Stimulated activated CD8-positive, alpha-beta memory T cell treated with anti-CD3 and anti-CD28 coated beads, Interleukin-4, amount 100 ng/mL, for 48 hours (primary cell): ENCODE measurements at regions not wholly inside any gene's neighbourhood (a gene's known extent, or its start where the extent isn't known, plus 50 kb on each side); places are given as distances from the start of the nearest gene placed in this dataset.
"Not testable (repeated sequence)": the region's sequence is repeated elsewhere in the genome, so short reads cannot be mapped to it uniquely, and the experiment has no call there.

Source experiments
- DNase-seq: peaks from one replicate; pipeline ENCODE4 v3.0.0-alpha.2; 2020

DNA sequence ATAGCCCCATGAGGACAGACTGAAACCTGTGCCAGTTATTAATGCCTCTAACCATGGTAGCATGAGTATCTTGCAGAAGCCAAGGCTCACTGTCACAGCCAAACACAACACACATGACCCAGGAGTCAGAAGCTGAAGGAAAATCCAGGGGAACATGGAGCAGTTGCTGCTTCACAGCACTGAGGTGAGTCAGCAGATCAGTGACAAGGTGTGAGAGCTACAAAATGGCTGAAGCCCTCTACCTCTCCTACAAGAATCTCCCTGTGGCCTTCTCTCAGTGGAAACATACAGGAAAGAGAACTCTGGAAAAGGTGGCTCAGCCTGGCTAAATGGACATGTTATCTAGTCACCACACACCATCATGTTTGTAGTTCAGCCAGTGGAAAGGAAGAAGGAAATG is 93.5 kb downstream of the NAB1 start:
- no peak for DNase-seq

DNA sequence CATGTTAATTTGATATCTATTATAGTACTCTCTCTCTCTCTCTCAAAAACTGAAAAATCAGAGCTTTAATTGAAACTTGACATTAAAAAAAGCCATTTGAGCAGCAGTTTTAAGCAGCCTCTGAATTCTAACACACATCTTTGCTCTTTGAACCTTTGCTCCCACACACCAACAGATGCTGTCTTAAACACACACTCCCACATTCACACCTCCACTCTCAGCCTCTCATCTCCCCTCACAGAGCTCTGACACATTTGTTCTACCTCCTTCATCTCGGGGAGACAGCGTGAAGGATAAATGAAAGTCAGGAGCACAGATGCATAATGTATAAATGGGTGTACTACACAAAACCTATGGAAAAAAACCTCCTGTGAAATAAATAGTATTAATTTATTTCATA is 95.2 kb downstream of the NAB1 start:
- DNase-seq, result no peak

DNA sequence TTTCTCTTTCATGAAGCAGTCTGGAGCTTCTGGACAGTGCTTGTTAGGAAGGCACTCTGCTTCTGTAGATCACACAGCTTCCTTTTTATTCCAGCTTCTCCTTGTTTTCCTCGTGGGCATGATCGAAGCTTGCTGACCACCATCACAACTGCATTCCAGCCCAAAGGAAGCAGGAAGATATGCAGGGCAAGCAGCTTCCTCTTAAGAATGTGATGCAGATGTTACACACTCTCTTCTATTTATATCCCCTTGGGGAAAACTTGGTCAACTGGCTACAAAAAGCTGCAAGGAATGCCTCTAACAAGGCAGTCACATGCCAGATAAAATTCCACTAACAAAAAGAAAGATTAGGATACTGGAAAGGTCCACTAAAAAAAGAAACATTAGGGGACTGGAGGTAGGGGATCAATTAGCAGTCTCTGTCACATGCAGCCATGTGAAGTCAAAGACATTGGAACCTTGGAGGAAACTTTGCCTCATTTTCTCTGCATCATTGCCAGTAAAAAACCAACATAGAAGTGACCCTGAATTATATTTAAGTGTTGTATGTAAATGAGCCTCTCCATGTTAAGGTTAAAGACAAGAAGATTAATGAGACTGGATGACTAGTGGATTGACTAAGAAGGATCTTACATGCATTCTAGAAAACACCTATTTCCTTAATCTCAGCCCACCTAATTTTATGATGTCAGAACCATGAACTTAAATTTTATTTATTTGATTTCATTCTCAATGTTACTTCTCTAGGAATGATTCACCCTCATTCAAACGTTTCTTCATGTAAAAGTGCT is 98.3 kb downstream of the NAB1 start:
- DNase-seq, result no peak

DNA sequence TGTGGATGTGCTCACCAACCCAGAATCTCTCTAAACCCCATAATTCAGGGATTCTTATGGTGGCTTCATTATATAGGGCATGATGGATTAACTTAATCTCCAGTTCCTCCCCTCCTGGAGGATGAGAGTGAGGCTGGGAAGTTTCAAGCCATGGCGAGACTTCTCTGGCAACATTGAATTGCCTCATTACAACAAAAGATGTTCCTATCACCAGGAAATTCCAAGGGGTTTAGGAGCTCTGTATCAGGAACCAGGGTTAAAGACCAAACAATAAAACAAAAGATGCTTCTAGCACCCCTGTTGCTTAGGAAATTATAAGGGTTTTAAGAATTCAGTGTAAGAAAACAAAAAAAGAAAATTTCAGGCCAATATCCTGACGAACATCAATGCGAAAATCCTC is 100.1 kb downstream of the NAB1 start:
- no peak for DNase-seq

DNA sequence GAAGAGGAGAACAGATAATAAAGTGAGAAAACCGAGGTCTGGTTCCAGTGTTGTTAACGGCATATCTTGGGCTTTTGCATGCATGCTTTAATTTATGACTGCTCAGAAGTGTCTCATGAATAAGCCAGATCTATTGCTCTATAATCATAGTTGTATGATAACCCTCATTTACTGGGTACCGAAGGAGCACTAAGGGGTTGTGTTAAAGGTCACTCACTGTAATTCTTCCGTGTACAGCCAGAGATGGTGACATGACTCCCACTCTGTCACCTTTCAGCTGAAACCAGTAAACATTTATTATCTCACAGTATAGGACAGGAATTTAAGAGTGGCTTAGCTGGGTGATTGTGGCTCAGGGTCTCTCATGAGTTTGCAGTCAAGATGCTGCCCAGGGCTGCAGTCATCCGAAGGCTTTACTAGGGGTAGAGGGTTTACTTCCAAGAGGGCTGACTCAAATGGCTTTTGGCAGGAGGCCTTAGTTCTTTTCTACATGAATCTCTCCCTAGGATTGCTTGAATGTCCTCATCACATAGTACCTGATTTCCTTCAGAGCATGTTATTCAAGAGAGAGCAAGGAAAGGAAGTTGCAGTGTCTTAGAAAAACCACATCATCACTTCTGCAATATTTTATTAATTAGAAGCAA is 107.0 kb downstream of the NAB1 start:
- no peak for DNase-seq

DNA sequence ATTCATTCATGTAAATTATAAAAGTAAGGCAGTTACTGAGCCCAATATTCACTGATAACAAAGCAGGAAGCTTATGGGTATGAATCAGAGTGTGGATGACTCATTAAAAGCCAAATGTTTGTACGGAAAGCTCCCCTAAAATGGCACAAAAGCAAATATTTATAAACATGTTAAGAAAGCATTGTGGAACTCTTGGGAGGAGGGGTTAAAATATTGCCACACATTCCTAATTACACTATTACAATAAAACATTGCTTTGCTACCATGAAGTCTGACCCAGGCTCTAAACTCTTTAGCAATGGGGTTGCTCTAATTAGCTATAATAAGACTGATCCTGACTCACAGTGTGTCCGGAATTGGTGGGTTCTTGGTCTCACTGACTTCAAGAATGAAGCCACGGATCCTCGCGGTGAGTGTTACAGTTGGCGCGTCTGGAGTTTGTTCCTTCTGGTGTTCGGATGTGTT is 110.9 kb downstream of the NAB1 start:
- no peak for DNase-seq

DNA sequence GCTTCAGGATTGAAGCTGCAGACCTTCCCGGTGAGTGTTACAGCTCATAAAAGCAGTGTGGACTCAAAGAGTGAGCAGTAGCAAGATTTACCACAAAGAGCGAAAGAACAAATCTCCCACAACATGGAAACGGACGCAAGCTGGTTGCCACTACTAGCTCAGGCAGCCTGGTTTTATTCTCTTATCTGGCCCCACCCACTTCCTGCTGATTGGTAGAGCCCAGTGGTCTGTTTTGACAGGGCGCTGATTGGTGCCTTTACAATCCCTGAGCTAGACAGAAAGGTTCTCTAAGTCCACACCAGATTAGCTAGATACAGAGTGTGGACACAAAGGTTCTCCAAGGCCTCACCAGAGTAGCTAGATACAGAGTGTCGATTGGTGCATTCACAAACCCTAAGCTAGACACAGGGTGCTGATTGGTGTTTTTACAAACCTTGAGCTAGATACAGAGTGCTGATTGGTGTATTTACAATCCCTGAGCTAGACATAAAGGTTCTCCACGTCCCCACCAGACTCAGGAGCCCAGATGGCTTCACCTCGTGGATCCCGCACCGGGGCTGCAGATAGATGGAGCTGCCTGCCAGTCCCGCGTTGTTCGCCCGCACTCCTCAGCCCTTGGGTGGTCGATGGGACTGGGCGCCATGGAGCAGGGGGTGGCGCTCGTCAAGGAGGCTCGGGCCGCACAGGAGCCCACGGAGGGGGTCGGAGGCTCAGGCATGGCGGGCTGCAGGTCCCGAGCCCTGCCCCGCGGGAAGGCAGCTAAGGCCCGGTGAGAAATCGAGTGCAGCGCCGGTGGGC is 111.7 kb downstream of the NAB1 start:
- not testable (repeated sequence) for DNase-seq

DNA sequence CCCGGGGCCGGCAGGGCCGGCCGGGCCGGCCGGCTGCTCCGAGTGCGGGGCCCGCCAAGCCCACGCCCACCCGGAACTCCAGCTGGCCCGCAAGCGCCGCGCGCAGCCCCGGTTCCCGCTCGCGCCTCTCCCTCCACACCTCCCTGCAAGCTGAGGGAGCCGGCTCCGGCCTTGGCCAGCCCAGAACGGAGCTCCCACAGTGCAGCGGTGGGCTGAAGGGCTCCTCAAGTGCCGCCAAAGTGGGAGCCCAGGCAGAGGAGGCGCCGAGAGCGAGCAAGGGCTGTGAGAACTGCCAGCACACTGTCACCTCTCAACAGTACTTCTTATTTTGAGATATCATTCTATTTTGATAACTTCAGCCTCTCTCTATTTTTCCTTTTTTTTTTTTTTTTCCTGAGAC is 112.3 kb downstream of the NAB1 start:
- not testable (repeated sequence) for DNase-seq

DNA sequence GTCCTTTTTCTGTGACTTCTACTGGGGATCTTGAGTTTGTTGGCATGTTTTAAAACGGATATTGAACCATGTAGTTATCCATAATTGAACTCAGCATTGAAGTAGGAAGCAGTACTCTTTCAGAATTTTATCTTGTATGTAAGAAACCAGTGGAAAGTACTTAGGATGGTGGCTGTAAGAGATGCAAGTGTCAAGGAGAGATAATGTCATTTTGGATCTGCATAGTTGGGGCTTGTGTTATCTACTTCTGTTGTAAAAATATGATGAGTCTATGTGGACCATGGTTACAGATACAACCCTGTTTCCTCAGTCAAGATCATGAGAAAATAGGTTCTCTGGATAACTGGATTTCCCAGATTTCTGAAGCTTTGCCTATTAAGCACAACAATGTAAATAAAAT is 113.7 kb downstream of the NAB1 start:
- no peak for DNase-seq

DNA sequence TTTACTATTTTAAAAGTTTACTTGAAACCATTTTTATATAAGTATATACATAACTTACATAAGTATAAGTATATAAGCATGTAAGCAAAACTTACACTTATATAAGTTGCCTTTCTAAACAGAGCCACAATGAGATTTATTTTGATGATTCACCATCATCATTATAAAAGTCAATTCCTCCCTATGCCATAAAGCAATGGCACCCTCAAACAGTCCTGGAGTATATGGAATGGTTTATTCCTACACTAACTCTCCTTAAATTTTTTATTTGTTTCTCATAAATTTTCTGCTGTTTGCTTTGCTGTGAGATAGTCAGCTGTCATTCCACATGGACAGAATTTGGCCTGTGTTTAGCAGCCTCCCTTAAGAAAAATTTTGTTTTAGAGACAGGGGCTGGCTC is 114.2 kb downstream of the NAB1 start:
- no peak for DNase-seq

DNA sequence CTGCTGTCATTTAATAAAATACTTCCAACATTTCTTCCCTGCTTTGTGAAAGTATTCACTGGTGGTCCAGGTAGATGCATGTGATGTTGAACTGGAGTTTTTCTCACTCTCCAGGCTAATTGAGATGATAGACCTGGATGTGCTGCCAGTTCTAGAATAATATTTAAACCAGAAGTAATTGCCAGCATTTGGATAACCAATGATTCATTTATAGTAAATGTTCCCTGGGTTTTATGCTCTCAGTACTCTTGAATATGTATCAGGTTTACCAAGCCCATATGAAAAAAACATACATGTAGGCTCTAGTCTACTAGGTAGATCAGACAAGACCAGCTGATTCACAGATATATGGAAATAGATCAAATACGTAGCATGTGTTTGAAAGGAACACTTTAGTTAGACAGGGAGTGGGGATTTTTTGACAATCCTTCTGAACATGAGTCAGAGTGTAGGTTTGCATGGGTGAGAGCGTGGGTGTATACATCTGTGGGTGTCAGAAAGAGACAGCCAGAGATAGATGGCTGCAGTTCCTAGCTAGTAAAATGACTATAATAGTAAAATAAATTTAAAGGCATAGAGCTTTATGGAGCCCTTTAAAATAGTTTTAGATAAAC is 115.1 kb downstream of the NAB1 start:
- DNase-seq, result no peak

DNA sequence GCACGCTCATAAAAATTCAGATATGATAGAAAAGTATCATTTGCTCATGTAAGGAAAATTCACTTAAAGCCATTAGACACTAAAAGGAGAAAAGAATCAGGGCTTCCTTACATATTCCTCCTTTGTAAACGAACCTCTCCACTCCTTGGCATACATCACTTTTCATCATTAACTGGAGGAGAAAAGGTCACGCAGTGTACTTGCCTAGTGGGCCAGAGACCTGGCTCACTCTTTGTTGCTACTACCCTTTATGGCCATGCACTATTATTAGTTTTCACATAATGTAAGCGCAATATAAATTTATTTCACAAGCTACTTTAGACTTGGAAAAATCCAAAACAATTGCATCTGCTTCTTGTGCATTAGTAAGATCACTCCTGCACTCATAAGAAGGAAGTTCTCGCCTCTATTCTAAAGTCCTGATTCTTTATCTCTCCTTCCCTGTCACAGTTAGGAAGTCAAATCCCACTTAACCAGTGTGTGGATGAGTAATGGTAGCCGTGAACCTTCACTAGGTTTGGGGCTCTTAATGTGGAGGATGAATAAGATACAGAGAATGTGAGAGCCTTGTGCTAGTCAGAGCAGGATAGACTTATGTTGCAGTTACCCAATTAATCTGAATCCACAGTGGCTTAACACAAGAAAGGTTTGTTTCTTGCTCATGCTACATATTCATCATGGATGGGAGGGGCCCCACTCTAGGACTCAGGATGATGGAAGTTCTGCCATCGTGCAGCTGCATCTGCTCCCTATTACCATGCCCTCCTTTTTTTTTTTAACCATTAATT is 115.0 kb upstream of the GLS start:
- no peak for DNase-seq

DNA sequence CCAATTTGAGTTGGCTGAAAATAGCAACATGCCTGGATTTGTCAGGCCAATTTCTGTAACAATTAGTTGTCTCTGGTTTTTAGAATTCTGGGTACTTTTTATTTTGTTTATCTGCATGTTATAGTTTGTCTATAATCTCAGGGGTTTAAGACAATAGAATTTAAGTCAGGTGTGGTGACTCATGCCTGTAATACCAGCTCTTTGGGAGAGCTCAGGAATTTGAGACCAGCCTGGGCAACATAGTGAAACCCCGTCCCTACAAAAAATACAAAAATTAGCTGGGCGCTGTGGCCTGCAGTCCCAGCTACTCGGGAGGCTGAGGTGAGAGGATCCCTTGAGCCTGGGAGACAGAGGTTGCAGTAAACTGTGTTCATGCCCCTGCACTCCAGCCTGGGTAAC is 114.4 kb upstream of the GLS start:
- DNase-seq, result no peak

DNA sequence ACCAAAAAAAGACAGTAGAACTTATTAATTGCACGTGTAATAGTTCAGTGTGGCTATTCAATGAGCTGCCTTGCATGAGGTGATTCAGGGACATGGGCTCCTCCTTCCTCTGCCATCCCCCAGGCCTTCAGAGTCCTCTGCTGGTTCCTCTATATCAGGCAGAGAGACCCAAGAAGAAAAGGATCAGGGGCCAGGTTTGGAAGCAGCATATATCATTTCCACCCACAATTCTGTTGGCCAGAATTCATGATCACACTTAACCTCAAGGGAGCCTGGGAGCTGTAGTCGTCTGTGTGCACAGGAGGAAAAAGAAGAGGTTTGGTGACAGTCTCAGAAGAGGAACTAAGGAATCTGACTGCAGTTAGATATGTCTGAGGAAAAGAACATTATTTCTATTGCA is 114.0 kb upstream of the GLS start:
- DNase-seq, result no peak

DNA sequence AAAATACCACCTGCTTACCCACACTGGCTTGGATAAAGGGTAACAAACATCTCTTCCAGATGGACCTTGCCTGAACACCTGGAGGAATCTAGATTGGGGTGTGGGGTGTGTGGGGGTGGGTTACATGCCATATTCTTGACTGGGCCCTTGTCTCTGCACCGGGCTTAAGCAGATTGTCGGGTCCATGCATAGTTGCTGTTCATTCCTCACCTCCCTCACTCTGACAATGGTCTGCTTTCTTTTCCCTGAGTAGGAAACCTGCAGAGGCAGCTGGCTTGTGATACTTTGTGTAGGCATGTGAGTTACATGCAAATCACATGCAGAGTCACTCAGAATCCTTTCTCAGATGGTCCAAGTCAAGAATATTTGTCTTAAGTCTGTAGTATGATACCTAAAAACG is 112.8 kb upstream of the GLS start:
- no peak for DNase-seq

DNA sequence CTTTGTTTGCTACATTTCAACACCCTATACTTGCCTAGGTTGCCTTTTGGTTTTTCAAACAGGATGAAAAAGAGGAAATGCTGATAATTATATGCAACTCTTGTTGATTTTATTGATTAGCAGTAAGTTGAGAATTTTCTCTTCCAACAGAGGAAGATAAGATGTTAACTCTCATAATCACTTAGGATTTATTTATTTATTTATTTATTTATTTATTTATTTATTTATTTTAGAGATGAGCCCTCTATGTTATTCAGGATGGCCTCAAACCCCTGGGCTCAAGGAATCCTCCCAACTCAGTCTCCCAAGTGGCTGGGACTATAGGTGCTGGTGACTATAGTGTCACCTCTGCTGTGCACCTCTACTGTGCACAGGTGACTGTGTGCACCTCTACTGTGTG is 111.4 kb upstream of the GLS start:
- DNase-seq, result no peak

DNA sequence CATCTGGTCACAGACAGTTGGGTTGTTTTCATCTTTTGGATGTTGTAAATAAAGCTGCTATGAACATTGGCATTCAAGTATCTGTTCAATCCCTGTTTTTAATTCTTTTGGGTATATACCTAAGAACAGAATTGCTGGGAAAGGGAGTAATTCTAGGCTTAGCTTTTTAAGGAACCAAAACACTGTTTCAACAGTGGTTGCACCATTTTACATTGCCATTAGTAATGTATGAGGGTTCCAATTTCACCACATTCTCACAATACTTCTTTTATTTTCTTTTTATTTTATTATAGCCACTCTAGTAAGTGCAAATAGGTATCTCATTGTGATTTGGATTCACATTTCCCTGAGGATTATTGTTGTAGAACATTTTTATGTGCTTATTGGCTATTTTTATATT is 108.9 kb upstream of the GLS start:
- no peak for DNase-seq

DNA sequence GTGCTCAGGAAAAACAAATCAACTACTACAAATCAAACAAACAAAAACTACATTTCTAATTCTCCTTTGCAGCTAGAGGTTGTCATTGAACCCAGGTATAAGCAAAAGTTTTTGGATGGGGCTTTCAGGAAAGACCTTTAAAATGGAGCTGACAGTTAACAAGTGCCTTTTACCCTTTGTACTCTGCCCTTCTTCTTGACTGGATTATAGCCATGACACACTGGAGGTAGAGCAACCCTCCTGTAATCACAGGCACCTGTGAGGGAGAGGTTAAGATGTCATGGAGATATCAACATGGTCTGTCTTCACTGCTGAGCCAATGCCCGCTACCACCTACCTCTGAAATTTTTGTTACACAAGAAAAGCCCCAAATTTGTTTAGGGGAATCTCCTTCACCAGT is 100.0 kb upstream of the GLS start:
- no peak for DNase-seq

DNA sequence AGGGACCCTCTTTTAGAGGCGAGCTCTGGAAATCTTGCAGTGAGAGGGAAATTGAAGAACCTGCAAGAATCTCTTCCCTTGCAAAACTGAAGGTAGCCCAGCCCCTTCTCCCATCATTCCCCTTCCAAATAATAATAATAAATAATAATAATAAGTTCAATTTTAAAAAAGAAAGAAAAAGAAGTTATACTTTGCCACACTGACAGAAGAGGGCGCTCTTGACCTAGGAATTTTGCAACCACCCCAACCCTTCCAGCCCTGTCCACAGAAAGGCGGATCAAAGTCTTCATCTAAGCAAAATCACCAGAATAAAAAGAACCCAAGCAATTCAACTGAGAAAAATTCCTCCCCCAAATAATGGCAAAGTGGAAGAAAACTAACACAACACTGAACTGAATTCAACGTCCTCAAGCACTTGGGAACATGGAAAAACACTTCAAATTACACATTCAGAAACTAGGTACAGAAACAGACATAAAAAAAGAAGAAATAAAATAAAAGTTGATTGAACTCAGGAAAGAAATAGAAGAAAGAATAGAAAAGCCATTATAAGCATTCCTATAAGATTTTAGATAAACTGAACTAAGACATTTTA is 98.9 kb upstream of the GLS start:
- peak; percentile 68 for DNase-seq

DNA sequence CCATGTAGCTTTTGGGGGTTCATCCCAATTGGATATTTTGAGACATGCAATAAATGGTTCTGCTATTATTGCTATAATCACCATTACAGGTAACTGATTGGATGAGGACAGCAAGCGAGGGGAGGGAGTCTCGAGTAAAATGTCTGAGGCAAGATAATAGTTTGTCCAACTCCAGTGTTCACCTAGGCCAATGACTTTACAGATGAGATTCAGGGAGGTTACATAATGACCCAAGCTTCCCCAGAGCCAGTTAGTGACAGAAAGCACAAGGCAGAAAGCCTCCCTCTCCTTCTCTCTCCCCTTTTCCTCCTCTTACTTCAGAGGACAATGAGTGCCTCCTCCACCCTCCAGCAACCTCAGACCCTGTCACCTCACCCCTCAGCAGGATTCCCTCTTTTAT is 98.4 kb upstream of the GLS start:
- DNase-seq, result no peak

DNA sequence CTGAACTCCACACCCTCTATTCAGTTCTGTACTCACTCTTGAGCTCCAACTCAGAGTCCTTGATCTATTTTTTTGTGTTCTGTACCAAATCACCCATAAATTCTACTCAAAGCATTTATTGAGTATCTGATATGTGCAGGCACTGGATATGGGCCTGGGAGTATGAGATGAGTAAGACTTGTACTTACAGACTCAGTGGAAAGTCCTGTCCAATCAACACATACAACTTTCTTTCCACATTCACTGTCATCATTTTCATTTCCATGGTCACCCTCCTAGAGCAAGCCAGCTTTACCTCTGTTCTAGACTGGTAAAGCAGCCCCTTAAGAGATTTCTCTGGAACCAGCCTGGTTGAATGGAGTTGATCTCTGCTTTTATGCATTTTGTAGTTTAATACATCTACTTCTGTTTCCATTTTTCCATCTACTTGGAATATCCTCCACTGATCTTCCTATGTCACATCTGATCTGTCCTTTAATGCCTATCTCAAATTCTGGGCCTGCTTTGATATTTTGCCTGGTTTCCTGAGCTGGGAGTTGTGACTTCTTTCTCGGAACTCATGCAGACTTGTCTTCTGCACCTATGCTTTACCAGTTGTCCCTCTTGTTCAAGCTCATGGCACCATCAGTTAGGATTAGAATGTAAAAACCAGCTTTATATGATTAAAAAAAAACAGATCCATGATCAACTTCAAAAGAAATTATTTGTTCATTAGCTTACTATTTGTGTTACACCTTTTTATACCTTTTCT is 96.9 kb upstream of the GLS start:
- no peak for DNase-seq

DNA sequence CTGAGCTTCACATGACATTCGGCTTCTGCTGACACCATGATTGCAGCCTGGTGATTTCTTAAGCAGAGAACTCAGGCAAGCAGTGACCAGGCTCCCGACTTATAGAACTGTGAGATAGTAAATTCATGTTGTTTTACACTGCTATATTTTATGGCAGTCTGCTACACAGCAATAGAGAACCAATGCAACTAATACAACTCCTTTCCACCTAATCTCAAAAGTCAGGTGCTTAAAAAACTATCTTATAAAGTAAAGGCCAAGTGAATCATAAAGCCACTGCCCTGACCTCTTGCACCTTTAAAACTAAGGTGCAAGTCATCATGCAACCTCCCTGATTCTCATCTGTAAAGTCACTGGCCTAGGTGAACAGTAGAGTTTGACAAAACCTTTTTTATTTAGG is 95.3 kb upstream of the GLS start:
- DNase-seq, result no peak
